AG10803 (cell line): ENCODE measurements at regions not wholly inside any gene's neighbourhood (a gene's known extent, or its start where the extent isn't known, plus 50 kb on each side); places are given as distances from the start of the nearest gene placed in this dataset.

Source experiments
- DNase-seq: peaks from one replicate; pipeline ENCODE4 v3.0.0; 2010; ENCODE audit warnings: low read depth
- H3K4me3 ChIP-seq: 2 replicates; pipeline ENCODE4 v1.5.1; 2011; ENCODE audit warnings: mild to moderate bottlenecking, low read length, control low read depth
- TF ChIP-seq, protein P1 (sequence below): conservative IDR thresholded peaks from 2 replicates; pipeline ENCODE4 v1.5.1; 2011; ENCODE audit warnings: mild to moderate bottlenecking, low read length, control low read depth, inconsistent platforms

- TF ChIP-seq, protein P1, sequence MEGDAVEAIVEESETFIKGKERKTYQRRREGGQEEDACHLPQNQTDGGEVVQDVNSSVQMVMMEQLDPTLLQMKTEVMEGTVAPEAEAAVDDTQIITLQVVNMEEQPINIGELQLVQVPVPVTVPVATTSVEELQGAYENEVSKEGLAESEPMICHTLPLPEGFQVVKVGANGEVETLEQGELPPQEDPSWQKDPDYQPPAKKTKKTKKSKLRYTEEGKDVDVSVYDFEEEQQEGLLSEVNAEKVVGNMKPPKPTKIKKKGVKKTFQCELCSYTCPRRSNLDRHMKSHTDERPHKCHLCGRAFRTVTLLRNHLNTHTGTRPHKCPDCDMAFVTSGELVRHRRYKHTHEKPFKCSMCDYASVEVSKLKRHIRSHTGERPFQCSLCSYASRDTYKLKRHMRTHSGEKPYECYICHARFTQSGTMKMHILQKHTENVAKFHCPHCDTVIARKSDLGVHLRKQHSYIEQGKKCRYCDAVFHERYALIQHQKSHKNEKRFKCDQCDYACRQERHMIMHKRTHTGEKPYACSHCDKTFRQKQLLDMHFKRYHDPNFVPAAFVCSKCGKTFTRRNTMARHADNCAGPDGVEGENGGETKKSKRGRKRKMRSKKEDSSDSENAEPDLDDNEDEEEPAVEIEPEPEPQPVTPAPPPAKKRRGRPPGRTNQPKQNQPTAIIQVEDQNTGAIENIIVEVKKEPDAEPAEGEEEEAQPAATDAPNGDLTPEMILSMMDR = no peak
- DNase-seq = no peak
These were observed 1090.1 kb downstream of the CDH9 start for GRCh38 chr5:25948278-25948677.

GRCh38 chr5:25944786-25945185 lies 1093.6 kb downstream of the CDH9 start:
- H3K4me3 ChIP-seq = no peak overlapping the region
- no peak for DNase-seq
- TF ChIP-seq, protein P1 = no peak

More at GRCh38 chr5:25948278-25948677, 1090.1 kb downstream of the CDH9 start:
- no peak overlapping the region for H3K4me3 ChIP-seq

DNA sequence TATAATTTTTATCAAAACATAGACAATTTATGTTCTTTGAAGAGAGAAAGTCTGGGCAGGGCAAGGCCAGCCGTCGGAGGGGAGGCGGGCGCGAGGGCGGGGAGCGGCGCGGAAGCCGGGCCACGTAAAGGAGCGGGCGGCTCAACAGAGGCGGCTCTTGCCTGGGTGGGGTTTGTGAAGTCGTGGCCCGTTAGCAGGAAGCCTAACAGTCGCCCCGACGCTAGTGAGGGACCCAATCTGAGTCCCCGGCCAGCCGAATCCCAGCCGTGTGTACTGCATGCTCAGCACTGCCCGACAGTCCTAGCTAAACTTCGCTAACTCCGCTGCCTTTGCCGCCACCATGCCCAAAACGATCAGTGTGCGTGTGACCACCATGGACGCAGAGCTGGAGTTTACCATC lies 1129.2 kb downstream of the CDH9 start:
- no peak for DNase-seq
- TF ChIP-seq, protein P1 = no peak
- H3K4me3 ChIP-seq = no peak overlapping the region

DNA sequence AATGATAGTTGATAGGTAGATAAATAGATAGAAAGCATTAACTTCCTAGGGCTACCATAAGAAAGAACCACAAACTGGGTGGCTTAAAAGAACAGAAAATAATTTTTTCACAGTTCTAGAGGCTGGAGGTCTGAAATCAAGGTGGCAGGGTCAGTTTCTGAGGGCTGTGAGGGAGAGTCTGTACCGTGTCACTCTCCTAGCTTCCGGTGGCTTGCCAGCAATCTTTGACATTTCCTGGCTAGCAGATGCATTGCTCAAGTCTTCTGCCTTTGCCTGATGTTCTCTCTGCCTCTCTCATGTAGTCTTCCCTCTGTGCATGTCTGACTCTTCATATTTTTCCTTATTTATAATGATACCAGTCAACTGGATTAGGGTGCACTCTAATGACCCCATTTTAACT lies 1132.7 kb downstream of the CDH9 start:
- DNase-seq = no peak
- TF ChIP-seq, protein P1 = no peak
- H3K4me3 ChIP-seq = no peak overlapping the region

- DNase-seq = no peak
- TF ChIP-seq, protein P1 = no peak
- H3K4me3 ChIP-seq = no peak overlapping the region
These were observed 1146.2 kb downstream of the CDH9 start for GRCh38 chr5:25892211-25892610.

GRCh38 chr5:25891691-25892090 lies 1146.7 kb downstream of the CDH9 start:
- DNase-seq = no peak
- TF ChIP-seq, protein P1 = no peak

DNA sequence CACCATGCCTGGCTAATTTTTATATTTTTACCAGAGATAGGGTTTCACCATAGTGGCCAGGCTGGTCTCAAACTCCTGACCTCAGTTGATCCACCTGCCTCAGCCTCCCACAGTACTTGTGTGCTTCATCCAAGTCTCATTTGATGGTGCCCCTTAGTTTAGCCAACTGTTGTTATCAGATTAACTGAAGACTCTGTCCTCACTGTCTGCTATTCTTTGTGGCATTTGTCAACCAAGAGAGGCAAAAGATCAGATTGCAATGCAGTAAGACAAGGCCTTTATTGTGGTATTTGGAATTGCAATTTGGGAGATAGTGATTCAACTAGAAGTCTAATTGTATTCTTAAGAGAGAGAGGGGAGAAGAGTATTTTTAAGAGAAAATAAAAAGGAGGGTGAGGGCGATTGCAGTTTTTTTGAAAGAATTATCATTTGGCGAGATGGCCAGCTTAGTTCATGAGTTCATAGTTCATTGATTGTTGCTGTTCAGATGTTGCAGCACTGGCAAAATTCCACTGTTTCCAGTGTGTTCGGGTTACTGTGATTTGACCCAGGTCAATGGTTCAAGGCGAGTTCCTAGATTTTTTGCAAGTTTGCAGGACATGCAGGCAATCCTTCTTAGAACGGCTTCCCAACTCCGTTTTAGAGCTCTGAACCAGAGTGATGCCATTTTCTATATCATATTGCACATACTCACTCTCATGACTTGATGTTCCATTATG lies 1156.9 kb downstream of the CDH9 start:
- no peak overlapping the region for H3K4me3 ChIP-seq
- no peak for DNase-seq
- TF ChIP-seq, protein P1 = no peak

More at GRCh38 chr5:25891691-25892090, 1146.7 kb downstream of the CDH9 start:
- no peak overlapping the region for H3K4me3 ChIP-seq
